Ishikawa (cell line): ENCODE measurements at regions not wholly inside any gene's neighbourhood (a gene's known extent, or its start where the extent isn't known, plus 50 kb on each side); places are given as distances from the start of the nearest gene placed in this dataset.

Experiments used
- RAD21 ChIP-seq: IDR thresholded peaks from 2 replicates; pipeline ENCODE4 v1.6.1; 2012; ENCODE audit warnings: low read depth
- TF ChIP-seq, protein P1 (sequence below): IDR thresholded peaks from 2 replicates; pipeline ENCODE4 v1.6.1; 2012; ENCODE audit warnings: low read depth, mild to moderate bottlenecking
- TF ChIP-seq, protein P2 (sequence below): IDR thresholded peaks from 2 replicates; pipeline ENCODE4 v1.6.1; 2012

DNA sequence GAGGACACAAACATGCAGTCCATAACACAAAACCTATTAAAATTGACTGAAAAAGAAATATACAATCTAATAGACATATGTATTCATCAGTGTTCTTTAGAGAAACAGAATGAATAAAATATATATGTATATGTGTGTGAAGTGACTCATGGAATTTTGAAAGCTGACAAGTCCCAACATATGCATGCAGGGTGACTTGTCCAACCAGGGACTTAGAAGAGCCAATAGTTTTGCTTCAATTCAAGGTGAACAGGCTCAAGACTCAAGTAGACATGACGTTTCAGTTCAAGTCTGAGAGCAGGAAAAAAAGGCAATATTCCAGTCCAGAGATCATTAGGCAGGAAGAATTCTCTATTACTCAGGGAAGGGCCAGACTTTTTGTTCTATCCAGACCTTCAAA is 271.2 kb upstream of the SETBP1 start:
- TF ChIP-seq, protein P1, sequence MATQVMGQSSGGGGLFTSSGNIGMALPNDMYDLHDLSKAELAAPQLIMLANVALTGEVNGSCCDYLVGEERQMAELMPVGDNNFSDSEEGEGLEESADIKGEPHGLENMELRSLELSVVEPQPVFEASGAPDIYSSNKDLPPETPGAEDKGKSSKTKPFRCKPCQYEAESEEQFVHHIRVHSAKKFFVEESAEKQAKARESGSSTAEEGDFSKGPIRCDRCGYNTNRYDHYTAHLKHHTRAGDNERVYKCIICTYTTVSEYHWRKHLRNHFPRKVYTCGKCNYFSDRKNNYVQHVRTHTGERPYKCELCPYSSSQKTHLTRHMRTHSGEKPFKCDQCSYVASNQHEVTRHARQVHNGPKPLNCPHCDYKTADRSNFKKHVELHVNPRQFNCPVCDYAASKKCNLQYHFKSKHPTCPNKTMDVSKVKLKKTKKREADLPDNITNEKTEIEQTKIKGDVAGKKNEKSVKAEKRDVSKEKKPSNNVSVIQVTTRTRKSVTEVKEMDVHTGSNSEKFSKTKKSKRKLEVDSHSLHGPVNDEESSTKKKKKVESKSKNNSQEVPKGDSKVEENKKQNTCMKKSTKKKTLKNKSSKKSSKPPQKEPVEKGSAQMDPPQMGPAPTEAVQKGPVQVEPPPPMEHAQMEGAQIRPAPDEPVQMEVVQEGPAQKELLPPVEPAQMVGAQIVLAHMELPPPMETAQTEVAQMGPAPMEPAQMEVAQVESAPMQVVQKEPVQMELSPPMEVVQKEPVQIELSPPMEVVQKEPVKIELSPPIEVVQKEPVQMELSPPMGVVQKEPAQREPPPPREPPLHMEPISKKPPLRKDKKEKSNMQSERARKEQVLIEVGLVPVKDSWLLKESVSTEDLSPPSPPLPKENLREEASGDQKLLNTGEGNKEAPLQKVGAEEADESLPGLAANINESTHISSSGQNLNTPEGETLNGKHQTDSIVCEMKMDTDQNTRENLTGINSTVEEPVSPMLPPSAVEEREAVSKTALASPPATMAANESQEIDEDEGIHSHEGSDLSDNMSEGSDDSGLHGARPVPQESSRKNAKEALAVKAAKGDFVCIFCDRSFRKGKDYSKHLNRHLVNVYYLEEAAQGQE = no peak
- no peak for TF ChIP-seq RAD21
- TF ChIP-seq, protein P2, sequence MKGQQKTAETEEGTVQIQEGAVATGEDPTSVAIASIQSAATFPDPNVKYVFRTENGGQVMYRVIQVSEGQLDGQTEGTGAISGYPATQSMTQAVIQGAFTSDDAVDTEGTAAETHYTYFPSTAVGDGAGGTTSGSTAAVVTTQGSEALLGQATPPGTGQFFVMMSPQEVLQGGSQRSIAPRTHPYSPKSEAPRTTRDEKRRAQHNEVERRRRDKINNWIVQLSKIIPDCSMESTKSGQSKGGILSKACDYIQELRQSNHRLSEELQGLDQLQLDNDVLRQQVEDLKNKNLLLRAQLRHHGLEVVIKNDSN = no peak
